ENCODE measurements at regions not wholly inside any gene's neighbourhood (a gene's known extent, or its start where the extent isn't known, plus 50 kb on each side); places are given as distances from the start of the nearest gene placed in this dataset.

DNA sequence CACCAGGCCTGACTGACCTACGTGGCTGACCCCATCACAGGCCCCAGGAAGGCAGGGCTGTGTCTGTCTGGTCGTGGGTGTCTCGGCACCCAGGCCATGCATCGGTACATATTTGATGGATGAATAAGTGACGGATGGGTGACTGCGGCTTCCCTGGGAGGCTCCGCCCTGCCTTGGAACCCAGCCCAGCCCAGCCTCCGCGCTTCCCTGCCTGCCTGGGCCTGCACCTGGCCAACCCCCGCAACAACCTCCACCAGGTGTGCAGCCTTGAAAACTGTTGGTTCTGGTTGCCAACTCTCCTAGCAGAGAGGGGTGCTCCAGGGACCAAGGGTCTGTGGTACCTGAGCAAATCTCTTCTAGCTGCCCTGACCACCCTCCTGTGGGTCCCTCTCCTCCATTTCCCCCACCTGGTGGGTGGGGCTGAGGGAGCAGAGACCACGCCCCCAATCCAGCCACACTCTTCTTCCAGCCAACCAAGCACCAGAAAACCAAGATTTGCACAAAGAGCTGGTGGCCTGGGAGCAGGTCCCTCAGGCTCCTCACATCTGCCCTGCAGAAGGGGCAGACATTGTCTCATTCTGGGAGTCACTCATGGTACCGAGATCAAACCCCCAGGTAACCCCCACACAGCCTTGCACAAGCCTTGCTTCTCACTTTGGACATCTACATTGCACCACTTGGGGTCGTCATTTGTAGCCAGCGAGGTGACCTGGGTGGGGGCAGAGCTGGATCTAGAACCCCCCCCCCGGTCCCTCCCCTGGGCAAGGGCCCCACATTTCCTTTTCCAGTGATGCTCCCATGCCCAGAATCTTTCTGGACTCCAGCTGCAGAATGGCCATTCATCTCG is 100.6 kb upstream of the IER5L start:
- no peak for DNase-seq (ENCODE audit: low read depth in 3 of 3, low spot score in 2 of 3)

DNA sequence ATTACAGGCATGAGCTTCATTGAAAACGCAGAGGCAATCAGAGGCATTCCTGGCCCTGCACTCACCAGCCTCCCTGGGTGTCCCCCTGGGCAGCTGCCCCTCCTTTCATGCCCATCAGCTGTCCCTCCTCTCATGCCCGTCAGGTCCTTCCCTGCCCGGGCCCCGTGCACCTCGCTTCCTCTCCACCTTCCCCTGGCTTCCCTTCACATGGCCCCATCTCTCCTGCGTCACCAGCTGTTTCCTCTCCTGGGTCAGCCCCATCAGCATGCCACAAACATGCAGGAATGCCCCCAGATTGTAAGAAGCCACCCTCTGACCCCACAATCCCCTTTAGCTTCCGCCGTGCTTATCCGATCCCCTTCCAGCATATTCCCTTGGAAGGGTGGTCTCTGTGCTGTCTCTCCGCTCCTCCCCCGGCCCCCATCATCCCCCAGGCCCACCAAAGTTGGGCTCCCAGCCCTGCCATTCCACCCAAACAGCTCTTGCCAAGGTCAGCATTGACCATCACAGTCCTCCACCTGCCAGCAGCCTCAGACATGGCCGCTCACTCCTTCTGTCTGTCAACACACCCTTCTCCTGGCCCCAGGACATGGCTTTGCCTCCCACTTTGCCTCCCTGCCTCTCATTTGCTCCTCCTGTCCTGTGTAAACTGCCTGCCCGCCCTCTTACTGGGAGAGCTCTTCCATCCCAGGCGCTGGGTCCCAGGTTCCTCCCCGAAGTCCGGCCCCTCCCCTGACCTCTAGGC is 98.6 kb upstream of the IER5L start:
- DNase-seq (ENCODE audit: low read depth in 3 of 3, low spot score in 2 of 3), result no peak

DNA sequence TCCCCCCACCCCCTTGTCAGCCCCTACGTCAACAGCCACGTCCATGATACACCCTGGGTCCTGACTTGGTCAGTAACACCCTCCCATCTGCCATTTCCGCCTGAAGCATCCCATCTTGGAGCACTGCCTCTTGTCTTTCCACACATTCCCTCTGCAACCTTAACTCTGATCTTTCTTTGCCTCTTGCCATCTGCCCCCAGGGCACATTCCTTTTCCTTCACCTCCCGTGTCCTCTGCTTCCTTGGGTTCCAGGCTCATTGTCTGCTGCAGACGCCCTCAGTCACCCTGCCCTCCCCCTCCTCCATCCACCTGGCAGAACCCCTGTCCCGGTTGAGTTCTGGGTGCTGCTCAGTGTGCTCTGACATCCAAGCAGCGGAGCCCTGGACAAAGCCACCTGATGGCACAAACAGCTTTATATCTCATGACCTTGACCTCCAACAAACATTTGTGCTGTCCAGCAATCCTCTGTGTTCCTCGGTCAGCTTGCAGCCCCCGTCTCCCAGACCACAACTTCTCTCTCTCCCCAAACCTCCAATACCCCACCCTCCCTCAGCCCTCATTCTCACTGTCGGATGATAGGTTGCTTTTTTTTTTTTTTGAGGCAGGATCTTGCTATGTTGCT is 97.7 kb upstream of the IER5L start:
- no peak for DNase-seq (ENCODE audit: low read depth in 3 of 3, low spot score in 2 of 3)

DNA sequence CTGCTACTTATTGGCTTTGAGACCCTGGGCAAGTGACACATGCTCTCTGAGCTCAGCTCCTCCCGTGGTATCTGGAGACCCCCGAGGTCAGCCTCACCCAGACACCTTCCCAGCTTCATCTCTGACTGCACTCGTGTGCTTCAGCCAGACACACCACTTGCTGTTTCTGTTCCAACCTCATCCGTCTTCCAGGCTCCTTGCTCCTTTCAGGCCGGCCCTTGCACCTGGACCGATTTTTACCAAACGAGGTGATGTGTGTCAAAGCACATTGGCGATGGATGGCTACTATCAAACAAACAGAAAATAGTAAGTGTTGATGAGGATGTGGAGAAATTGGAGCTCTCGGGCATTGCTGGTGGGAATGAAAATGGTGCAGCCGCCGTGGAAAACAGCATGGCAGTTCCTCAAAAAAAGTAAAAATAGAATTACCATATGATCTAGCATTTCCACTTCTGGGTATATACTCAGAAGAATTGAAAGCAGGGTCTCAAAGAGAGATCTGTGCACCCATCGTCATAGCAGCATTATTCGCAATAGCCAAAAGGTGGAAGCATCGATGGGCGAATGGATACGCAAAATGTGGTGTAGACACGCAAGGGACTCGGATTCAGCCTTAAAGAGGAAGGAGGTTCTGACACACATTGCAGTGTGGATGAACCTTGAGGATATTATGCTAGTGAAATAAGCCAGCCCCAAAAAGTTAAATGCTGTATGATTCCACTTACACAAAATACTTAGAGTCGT is 96.1 kb upstream of the IER5L start:
- no peak for DNase-seq (ENCODE audit: low read depth in 3 of 3, low spot score in 2 of 3)

DNA sequence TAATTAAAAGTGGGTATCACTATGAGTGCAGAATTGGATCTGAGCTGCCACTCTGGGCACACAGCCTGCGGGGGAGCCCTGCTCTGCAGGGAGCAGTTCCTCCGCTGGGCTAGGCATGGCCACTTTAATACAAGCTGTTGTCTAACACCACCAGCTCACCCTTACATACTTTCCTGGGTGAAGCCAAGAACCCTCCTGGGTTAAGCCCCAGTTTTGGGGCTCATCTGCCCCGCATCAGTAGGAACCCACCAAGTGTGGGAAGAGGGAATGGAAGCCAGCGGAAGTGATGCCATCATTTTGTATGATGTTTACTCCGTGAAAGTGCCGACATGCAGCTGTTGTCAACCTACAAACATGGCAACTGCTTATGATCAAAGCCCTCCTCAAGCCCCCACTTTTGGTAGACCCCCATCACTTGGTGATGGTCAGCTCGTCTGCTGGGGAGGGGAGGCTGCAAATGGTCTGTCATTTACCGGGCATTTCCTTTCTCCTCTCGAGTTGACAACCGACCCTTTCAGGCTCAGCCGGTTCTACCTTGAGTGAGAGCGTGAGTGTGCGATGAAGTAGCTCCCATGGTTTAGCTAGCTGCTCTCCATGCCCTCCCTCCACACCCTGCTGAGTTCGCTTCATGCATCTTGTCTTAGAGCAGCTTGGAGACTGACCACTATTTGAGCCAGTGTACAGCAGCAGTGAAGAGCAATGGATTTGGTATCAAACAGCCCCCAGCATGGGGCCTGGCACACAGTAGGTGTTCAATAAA is 95.3 kb upstream of the IER5L start:
- DNase-seq (ENCODE audit: low read depth in 3 of 3, low spot score in 2 of 3), result no peak

DNA sequence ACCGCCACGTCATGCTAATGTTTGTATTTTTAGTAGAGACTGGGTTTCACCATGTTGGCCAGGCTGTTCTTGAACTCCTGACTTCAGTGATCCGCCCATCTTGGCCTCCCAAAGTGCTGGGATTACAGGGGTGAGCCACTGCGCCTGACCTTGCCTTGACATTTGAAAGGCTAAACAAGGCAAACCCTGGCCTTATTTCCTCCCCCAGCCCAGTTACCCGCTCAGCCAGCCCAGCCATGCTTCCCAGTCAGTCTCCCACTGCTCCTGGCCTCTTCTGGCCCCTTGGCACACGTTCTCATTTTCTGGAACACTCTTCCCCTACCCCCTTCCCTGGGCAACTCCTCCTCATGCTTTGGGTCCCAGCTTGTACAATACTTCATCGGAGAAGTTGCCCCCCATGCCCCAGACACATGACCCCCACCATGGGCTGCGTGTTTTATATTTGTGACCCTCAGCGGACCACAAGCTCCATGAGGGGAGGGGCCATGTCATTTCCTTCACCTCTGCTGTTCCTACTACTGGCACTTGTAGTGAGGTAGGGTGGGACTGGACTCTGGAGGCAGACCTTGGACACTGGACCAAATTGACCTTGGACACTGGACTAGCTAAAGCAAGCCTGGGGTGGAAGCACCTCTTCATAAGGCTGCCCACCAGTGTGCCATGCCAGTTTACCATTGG is 94.4 kb upstream of the IER5L start:
- DNase-seq (ENCODE audit: low read depth in 3 of 3, low spot score in 2 of 3), result no peak

DNA sequence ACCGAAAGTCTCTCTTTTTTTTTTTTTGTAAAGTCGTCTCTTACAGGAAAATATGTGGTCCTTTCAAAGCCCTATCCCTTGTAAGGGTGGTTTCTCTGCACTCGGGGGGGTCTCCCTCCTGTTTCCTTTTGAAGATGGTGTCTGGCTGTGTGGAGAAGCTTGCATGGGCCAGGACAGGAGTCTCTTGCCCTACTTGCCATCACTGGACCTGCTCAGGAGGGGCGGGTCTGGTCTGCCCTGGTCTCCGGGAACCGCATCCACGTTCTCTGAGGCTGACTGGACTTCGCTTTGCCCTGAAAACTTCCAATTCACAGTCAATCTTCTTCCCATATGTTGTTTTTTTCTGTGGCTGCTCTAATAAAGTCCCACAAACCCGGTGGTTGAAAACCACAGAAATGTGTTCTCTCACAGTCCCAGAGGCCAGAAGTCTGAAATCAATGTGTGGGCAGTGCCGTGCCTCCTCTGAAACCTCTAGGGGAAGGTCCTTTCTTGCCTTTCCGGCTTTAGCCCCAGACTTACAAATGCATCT is 92.9 kb upstream of the IER5L start:
- no peak for DNase-seq (ENCODE audit: low read depth in 3 of 3, low spot score in 2 of 3)

DNA sequence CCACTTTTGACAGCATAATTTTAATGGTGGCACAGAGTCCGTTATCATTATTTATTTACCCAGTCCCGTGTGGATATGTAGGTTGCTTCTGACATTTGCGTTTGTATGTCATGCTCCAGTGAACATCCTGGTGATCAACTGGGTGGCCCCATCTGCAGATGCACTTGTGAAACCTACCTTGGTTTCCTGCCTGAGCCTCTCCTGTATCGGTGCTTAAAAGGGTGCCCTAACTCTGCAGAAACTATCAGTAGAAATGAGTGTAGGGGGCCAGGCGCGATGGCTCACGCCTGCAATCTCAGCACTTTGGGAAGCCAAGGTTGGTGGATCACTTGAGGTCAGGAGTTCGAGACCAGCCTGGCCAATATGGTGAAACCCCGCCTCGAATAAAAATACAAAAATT is 92.1 kb upstream of the IER5L start:
- DNase-seq (ENCODE audit: low read depth in 3 of 3, low spot score in 2 of 3), result no peak

DNA sequence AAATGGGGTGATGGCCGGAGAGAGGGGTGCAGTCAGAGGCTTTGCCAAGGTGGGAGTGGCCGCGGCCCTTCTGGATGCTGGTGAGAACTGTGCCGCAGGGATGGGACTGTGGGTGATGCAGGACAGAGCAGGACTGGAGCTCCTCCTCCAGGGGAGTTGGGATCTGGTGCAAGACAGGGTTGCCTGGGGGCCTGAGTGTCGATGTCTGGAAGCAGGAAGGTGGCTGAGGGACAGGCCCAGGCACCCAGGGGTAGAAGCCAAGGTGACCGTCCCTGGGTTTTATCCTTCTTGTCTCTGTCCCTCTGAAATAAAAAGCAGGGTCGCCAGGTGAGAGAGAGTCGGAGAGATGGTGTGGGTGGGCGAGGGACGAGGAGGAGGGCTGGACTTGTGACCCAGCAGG is 89.1 kb upstream of the IER5L start:
- DNase-seq (ENCODE audit: low read depth in 3 of 3, low spot score in 2 of 3), result no peak

DNA sequence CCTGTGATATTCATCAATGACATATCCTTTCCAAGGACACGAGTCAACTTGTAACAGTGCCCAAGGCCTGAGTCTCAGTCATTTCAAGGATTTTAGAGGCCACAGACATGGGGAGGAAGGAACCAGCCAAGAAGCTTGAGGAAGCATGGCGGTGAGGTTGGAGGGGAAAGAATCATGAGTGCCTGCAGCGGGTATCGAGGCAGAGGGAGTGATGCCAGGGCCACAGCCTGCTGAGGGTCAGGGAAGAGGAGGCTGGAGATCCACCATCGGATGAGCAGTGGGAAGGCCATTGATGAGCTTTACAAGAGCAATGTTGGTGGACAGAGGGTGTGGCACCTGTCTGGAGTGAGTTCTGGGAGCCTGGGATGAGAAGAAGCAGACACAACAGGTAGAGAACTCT is 88.5 kb upstream of the IER5L start:
- DNase-seq (ENCODE audit: low read depth in 3 of 3, low spot score in 2 of 3), result no peak

DNA sequence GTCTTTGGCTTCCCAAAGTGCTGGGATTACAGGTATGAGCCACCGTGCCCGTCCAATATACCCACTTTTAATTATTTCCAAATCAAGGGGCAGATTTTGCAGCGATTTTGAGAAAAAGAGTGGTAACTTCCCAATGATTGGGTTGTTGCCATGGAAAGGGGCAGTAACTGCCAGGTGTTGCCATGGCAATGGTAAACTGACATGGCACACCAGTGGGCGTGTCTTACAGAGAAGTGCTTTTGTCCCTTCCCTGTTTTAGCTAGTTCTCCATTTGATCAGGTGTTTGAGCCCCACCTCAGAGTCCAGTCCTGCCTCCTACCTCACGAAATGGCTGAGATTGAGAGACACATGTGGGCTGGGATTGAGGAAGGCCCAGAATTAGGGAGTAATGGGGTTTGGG is 86.3 kb upstream of the IER5L start:
- no peak for DNase-seq (ENCODE audit: low read depth in 3 of 3, low spot score in 2 of 3)

DNA sequence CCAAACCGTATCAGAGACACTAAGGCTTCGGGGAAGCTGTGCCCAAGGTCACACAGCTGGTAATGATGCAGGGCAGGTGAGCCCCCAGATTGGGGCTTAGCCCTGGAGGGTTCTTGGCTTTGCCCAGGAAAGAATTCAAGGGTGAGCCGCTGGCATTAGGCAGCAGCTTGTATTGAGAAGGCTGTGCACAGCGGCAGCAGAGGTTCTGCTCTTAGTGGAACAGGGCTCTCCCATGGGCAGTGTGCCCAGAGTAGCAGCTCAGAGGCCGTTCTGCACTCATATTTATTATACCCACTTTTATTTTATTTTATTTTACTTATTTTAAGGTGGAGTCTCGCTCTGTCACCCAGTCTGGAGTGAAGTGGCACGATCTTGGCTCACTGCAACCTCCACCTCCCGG is 85.8 kb upstream of the IER5L start:
- DNase-seq (ENCODE audit: low read depth in 3 of 3, low spot score in 2 of 3), result no peak

DNA sequence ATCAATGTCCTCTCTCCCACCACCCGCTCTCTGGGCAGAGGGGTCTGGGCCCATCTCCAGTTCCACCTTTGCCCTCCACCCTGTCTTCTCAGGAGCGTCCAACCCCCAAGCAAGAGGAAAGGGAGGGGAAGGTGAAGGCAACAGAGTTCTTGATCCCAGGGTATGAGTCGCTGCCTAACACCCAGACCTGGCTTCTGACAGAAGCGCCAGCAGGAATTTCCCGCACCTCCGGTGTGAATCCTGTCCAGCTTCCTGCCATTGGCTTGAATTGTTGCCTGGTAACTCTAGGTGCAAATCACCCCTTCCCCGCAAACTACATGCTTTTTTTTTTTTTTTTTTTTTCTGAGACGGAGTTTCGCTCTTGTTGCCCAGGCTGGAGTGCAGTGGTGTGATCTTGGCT is 84.2 kb upstream of the IER5L start:
- no peak for DNase-seq (ENCODE audit: low read depth in 3 of 3, low spot score in 2 of 3)

DNA sequence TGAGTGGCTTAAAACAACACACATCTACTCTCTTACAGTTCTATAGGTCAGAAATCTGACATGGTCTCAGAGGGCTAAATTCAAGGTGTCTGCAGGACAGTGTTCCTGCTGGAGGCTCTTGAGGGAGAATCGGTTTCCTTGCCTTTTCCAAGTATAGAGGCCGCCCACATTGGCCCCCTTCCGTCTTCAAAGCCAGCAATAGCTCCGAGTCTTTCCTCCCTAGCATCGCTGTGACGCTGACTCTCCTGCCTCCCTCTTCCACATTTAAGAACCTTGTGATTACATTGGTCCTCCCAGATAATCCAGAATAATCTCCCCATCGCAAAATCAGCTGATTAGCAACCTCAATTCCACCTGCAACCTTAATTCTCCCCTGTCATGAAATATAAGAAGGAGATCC is 81.3 kb upstream of the IER5L start:
- no peak for DNase-seq (ENCODE audit: low read depth in 3 of 3, low spot score in 2 of 3)

DNA sequence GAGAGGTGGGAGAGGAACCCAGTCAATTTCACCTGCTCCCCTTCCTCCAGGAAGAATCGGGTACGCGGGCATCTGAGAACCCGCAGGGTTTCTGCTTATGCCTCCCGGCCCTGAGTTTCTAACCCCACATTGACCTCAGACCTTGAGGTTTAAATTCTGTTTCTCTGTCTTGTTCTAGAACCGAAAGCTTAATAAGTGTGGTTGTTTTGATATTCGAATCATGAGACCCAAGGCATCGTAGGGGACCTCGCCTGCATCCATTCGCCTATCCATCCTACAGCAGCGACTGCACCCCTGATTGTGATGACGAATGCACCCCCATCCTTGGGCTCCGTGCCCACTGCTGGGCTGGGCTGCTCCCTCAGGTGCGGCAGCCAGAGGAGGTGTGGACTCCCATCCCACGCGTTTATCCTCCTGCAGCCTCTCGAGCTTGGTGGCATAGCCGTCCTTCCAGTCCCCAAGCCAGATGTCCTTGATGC is 80.8 kb upstream of the IER5L start:
- DNase-seq (ENCODE audit: low read depth in 3 of 3, low spot score in 2 of 3), result no peak

DNA sequence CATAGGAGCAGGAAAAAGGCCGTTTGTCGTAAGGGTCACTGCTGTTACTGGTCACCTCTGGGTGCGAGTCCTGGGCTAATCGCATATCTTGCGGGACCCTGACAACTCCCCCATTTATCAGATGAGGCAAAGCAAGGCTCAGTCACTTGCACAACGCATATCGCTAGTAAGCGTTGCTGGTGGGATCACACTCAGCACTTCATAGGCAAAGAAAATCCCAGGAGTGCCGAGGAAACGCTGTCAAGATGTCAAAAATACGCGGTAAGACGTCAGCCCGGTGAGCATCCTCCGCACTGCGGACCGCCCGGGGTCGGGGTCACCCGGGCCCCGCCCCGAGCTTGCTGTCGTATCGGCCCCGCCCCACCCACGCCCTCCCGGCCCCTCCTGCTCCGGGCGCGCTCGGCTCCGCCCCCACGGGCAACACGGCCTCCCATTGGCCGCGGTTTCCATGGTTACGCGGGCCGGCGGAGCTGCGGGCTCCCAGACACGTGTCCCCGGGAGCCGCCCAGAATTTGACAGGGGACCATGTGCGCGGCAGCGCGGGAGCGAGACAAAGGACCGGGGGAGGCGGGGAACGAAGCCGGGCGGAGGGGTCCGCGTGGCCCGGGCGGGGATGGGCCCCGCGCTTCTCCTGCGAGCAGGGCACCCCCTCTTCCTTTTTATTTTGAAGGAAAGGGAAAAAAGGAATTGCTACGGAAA is 80.2 kb upstream of the IER5L start:
- DNase-seq (ENCODE audit: low read depth in 3 of 3, low spot score in 2 of 3), result peak; percentile 48 to 80 (median 78)

DNA sequence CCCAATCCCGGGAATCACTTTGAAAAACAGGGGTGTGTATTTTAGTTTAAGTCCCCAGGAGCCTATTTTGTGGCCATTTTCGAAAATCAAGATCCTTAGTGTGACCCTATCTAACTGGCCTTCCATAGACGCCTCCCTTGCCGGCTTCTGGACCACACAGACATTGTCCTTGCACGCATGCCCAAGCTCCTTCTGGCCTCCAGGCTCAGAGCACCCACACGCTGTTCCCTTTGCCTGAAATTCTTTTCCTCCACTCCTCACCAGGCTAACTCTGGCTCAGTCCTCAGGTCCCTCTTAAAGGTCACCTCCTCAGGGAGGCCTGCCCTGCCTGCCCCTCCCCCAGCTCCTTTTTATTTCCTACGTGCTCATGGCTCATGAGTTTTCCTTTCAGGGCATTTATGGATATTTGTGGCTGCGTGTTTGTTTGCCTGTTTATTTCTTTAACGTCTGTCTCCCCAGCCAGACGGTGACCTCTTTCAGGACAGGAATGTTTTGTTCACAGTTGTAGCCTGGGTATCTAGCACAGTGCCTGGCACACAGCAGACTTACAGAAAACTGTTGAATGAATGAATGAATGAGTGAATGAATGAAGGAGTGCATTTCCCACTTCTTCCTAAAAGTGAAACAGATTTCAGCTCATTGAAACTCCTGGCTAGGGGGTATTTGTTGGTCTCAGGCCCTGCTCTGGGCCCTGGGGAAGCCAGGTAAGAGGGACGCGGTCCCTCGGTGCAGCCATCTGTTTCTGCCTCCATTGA is 79.1 kb upstream of the IER5L start:
- no peak for DNase-seq (ENCODE audit: low read depth in 3 of 3, low spot score in 2 of 3)

Data from right renal cortex interstitium (tissue), 3 donors.